Stomach (tissue), 4 donors: ENCODE measurements at regions not wholly inside any gene's neighbourhood (a gene's known extent, or its start where the extent isn't known, plus 50 kb on each side); places are given as distances from the start of the nearest gene placed in this dataset.

Experiments used
- CTCF ChIP-seq, 7 experiments: fragments of 450-650 bp in 4 of 7; fragments of 200-600 bp in 3 of 7; sonication (generic) in 3 of 7; IDR thresholded peaks; one replicate each; pipeline ENCODE4 v1.5.1; 2016 to 2019; ENCODE audit warnings: antibody characterized with exemption in 7 of 7, control low read depth in 2 of 7, mild to moderate bottlenecking in 1 of 7
- POLR2A ChIP-seq, 4 donors: fragments of 450-650 bp; IDR thresholded peaks; one replicate each; pipeline ENCODE4 v1.6.1; 2016; ENCODE audit warnings: antibody characterized with exemption in 4 of 4, control low read depth in 2 of 4, mild to moderate bottlenecking in 1 of 4, moderate library complexity in 1 of 4

DNA sequence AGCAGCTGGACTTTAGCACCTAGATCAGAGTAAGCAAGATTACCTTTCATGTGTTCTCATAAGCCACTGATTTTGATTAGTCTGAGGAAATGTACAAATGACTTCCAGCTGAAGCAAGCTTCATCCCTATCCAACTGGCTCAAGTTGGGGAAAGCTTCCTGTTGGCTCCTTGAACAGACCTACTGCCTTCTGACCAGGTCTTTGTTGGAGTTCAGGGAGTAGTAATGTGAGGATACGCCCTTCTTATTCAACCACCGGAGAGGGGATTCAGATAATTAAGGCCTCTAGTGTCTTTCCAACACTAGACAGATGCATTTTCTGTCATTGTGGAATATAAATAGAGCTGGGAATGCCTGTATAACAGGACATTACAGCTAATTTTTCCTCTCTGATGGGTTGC lies 268.9 kb downstream of the TGFB2 start:
- TF ChIP-seq CTCF (IDR thresholded peaks at IDR 0.05) (no peak), POLR2A (IDR thresholded peaks at IDR 0.05) (no peak)
